ENCODE measurements at regions not wholly inside any gene's neighbourhood (a gene's known extent, or its start where the extent isn't known, plus 50 kb on each side); places are given as distances from the start of the nearest gene placed in this dataset.

- Histone ChIP-seq H3K36me3 (ENCODE audit: insufficient read depth, low read length) (no peaks in the 10 kb centered on the region), H3K9me2 (ENCODE audit: low read depth, low read length) (no peaks in the 10 kb centered on the region), H3K4me3 (ENCODE audit: low read depth, low read length, poor library complexity, severe bottlenecking) (no peak overlapping the region), H3K79me2 (ENCODE audit: insufficient read depth, low read length) (no peaks in the 10 kb centered on the region), H3K27ac (ENCODE audit: low read depth, low read length, poor library complexity, severe bottlenecking) (no peak overlapping the region), H3K9ac (ENCODE audit: low read length) (no peak overlapping the region), H3K9me3 (ENCODE audit: low read length) (no peaks in the 10 kb centered on the region), H2AFZ (ENCODE audit: low read length) (no peak overlapping the region), H3K4me2 (ENCODE audit: low read length) (no peak overlapping the region), H4K20me1 (ENCODE audit: insufficient read depth, low read length) (no peaks in the 10 kb centered on the region), H3K27me3 (ENCODE audit: insufficient read depth, low read length) (no peaks in the 10 kb centered on the region), H3K4me1 (ENCODE audit: insufficient read depth, low read length, severe bottlenecking) (no peaks in the 10 kb centered on the region), H3F3A (ENCODE audit: insufficient read depth, low read length) (no peaks in the 10 kb centered on the region)
- TF ChIP-seq EZH2 (IDR thresholded peaks at IDR 0.05; ENCODE audit: borderline replicate concordance, low read length): no peak
- TF ChIP-seq CTCF (IDR thresholded peaks at IDR 0.05; ENCODE audit: low read length): no peak
These were observed 435.7 kb upstream of the PROX1 start for GRCh38 chr1:213552045-213552444.

GRCh38 chr1:213560226-213560625 lies 427.5 kb upstream of the PROX1 start:
- no peak overlapping the region for H3K27ac ChIP-seq (ENCODE audit: low read depth, low read length, poor library complexity, severe bottlenecking)

GRCh38 chr1:213561870-213562269 lies 425.9 kb upstream of the PROX1 start:
- TF ChIP-seq CTCF (IDR thresholded peaks at IDR 0.05; ENCODE audit: low read length) (no peak), EZH2 (IDR thresholded peaks at IDR 0.05; ENCODE audit: borderline replicate concordance, low read length) (no peak)
- no peaks in the 10 kb centered on the region for H3K4me1 ChIP-seq (ENCODE audit: insufficient read depth, low read length, severe bottlenecking)
- no peak overlapping the region for H3K4me2 ChIP-seq (ENCODE audit: low read length)
- no peaks in the 10 kb centered on the region for H4K20me1 ChIP-seq (ENCODE audit: insufficient read depth, low read length)
- no peak overlapping the region for H3K9ac ChIP-seq (ENCODE audit: low read length)
- H3F3A ChIP-seq (ENCODE audit: insufficient read depth, low read length): no peaks in the 10 kb centered on the region
- H3K27me3 ChIP-seq (ENCODE audit: insufficient read depth, low read length): no peaks in the 10 kb centered on the region
- no peak overlapping the region for H3K4me3 ChIP-seq (ENCODE audit: low read depth, low read length, poor library complexity, severe bottlenecking)
- peaks cover 2% of the 10 kb centered on the region; the same call in 1 of the 2 replicates for H3K9me3 ChIP-seq (ENCODE audit: low read length)
- no peak overlapping the region for H3K27ac ChIP-seq (ENCODE audit: low read depth, low read length, poor library complexity, severe bottlenecking)
- no peaks in the 10 kb centered on the region for H3K36me3 ChIP-seq (ENCODE audit: insufficient read depth, low read length)
- no peaks in the 10 kb centered on the region for H3K79me2 ChIP-seq (ENCODE audit: insufficient read depth, low read length)
- no peak overlapping the region for H2AFZ ChIP-seq (ENCODE audit: low read length)
- no peaks in the 10 kb centered on the region for H3K9me2 ChIP-seq (ENCODE audit: low read depth, low read length)

More at GRCh38 chr1:213560226-213560625, 427.5 kb upstream of the PROX1 start:
- no peaks in the 10 kb centered on the region for H3K27me3 ChIP-seq (ENCODE audit: insufficient read depth, low read length)
- H3K9me3 ChIP-seq (ENCODE audit: low read length): peaks cover 2% of the 10 kb centered on the region; the same call in 1 of the 2 replicates
- TF ChIP-seq CTCF (IDR thresholded peaks at IDR 0.05; ENCODE audit: low read length): no peak
- TF ChIP-seq EZH2 (IDR thresholded peaks at IDR 0.05; ENCODE audit: borderline replicate concordance, low read length): no peak
- no peaks in the 10 kb centered on the region for H4K20me1 ChIP-seq (ENCODE audit: insufficient read depth, low read length)
- H3K79me2 ChIP-seq (ENCODE audit: insufficient read depth, low read length): no peaks in the 10 kb centered on the region
- H3K9ac ChIP-seq (ENCODE audit: low read length): no peak overlapping the region
- H3F3A ChIP-seq (ENCODE audit: insufficient read depth, low read length): no peaks in the 10 kb centered on the region
- no peak overlapping the region for H2AFZ ChIP-seq (ENCODE audit: low read length)
- no peaks in the 10 kb centered on the region for H3K36me3 ChIP-seq (ENCODE audit: insufficient read depth, low read length)
- H3K9me2 ChIP-seq (ENCODE audit: low read depth, low read length): no peaks in the 10 kb centered on the region
- H3K4me2 ChIP-seq (ENCODE audit: low read length): no peak overlapping the region
- no peaks in the 10 kb centered on the region for H3K4me1 ChIP-seq (ENCODE audit: insufficient read depth, low read length, severe bottlenecking)
- no peak overlapping the region for H3K4me3 ChIP-seq (ENCODE audit: low read depth, low read length, poor library complexity, severe bottlenecking)

Measured in OCI-LY1 (cell line).